Stimulated activated effector memory CD8-positive, alpha-beta T cell treated with anti-CD3 and anti-CD28 coated beads, Interleukin-12 subunit alpha, Interleukin-12 subunit beta, amount 100 ng/mL, for 72 hours (primary cell): ENCODE measurements at regions not wholly inside any gene's neighbourhood (a gene's known extent, or its start where the extent isn't known, plus 50 kb on each side); places are given as distances from the start of the nearest gene placed in this dataset.

ENCODE experiments used
- ATAC-seq: fragments of 150-1000 bp; cut with Tn5 transposase; 2 replicates; pipeline ENCODE4 v1.10.0; 2021
- DNase-seq, 2 donors: peaks; one replicate each; pipeline ENCODE4 v3.0.0; 2021 to 2022; ENCODE audit warnings: low spot score in 2 of 2
- H3K27ac Mint-ChIP-seq: one replicate; pipeline ENCODE4 v1.8.0; 2022; ENCODE audit warnings: mild to moderate bottlenecking, mixed read lengths
- H3K36me3 Mint-ChIP-seq: one replicate; pipeline ENCODE4 v1.8.0; 2022; ENCODE audit warnings: mild to moderate bottlenecking, mixed read lengths
- H3K4me1 Mint-ChIP-seq: one replicate; pipeline ENCODE4 v1.8.0; 2022; ENCODE audit warnings: mixed read lengths
- H3K4me3 Mint-ChIP-seq: one replicate; pipeline ENCODE4 v1.8.0; 2022; ENCODE audit warnings: mild to moderate bottlenecking, mixed read lengths
- H3K9me3 Mint-ChIP-seq: one replicate; pipeline ENCODE4 v1.8.0; 2022; ENCODE audit warnings: mixed read lengths

- Mint-ChIP-seq H3K27ac (no peak overlapping the region), H3K4me3 (no peak overlapping the region), H3K36me3 (no peaks in the 10 kb centered on the region), H3K9me3 (no peaks in the 10 kb centered on the region), H3K4me1 (no peaks in the 10 kb centered on the region)
- DNase-seq (no peak), ATAC-seq (no peak)
Observed at GRCh38 chr2:13014783-13015182, 298.0 kb downstream of the TRIB2 start.

DNA sequence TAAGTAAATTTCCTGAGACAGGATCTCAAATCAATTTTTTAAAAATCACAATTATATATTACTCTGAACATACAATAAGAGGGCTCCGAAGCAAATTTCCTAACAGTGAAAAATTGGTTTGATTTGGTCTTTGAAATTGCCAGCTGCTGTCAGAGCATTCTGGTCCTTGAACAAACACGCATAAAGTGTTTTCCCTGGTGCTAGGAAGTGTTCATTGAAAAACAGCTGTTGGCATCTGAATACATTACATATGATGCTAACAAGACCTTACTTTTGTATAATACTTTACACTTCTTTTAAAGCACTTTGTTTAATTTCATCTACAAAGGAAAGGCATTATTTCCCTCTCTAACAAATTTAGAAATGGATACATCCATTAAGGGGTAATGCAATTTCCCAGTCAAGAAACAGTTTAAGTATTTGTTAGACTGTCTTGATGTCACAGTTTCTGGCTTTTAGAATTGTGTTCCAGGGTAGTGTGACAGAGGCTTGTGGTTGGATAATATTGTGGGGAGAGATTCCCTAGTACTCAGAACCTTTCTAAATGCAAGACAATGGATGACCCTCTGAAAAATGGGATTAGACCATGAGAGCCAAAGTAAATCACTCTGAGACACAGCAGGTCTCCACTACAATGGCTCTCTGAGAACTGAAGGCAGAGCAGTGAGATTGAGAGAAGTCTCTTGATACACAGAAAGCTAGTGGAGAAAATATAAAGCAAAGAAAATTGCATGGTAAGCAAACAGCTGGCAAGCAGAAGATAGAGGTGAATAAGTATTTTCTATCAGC, 299.0 kb downstream of the TRIB2 start:
- Mint-ChIP-seq H3K4me3 (no peak overlapping the region), H3K9me3 (no peaks in the 10 kb centered on the region), H3K36me3 (no peaks in the 10 kb centered on the region), H3K27ac (no peak overlapping the region), H3K4me1 (no peaks in the 10 kb centered on the region)
- ATAC-seq (no peak), DNase-seq (no peak)

DNA sequence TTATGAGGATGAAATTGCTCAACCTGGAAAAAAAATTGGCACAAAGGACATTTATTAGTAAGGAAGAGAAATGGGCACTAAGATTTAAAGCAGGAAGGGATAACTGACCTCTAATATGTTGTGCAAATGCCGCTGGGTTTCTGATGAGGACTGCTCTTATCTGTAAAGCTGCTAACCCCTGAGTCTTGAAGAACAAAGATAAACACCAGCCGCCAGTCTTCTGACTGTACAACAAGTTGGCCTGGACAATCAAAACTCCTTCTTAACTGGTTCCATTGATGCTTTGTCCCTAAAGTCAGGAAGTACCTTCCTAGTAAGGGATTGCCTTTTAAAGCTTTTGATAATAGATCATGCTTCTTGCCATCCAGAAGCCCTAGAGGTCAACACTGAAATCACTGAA, 301.8 kb downstream of the TRIB2 start:
- Mint-ChIP-seq H3K4me1 (no peaks in the 10 kb centered on the region), H3K36me3 (no peaks in the 10 kb centered on the region), H3K9me3 (no peaks in the 10 kb centered on the region), H3K27ac (no peak overlapping the region), H3K4me3 (no peak overlapping the region)
- ATAC-seq (no peak), DNase-seq (no peak)

DNA sequence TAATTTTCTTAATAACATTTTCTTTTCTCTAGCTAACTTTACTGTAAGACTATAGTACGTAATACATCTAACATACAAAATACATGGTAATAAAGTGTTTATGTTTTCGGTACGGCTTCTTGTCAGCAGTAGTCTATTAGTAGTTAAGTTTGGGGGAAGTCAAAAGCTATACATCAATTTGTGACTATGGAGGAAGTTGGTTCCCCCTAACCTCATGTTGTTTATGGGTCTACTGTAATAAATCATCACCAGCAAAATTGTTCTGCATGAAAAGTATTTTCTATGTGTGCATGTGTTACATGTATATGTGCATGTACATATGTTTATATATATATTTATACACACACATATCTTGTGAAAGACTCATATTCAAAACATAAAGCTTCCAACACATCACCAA, 303.0 kb downstream of the TRIB2 start:
- no peak overlapping the region for H3K27ac Mint-ChIP-seq
- DNase-seq (no peak), ATAC-seq (no peak)
- no peaks in the 10 kb centered on the region for H3K36me3 Mint-ChIP-seq
- no peak overlapping the region for H3K4me3 Mint-ChIP-seq
- H3K9me3 Mint-ChIP-seq, result no peaks in the 10 kb centered on the region
- H3K4me1 Mint-ChIP-seq, result no peaks in the 10 kb centered on the region

DNA sequence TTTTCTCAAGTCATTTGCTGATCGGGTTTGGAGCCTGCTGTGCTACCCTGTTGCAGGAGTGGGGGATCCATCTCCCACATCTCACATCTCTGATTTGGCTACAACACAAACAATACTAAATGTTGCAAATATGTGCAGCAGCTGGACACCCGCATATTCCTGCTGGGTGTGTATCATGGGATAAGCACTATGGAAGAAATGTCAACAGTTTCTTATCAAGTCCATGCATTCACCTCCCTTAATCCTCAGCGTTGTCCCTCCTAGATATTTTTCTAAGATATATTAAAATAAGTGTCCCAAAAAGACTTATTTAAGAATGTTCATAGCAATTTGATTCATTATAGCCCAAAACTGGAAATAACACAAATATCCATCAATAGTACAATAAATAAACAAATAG, 303.7 kb downstream of the TRIB2 start:
- DNase-seq (no peak), ATAC-seq (no peak)
- Mint-ChIP-seq H3K4me1 (no peaks in the 10 kb centered on the region), H3K36me3 (no peaks in the 10 kb centered on the region), H3K27ac (no peak overlapping the region), H3K9me3 (no peaks in the 10 kb centered on the region), H3K4me3 (no peak overlapping the region)

DNA sequence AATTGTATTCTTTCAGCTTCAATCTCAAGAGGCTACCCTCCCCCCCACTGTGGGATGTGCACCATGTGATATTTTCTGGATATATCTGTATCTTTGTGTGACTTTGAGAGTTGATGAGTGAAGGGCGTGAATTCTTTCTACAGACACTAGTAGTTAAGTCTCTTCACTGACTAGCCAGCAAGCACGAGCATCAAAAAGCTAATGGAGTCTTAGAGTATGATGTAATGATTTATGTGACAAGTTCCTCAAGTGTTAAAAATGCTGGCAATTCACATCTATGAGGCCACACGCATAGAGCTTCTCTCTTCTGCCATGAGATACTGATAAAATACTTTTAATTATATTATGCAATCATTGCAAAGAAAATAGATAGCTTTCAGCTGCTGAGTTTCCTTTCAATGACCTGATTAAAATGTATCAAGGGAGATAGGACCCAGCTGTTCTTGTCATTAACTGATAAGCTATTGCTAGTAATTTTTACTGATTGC, 304.8 kb downstream of the TRIB2 start:
- ATAC-seq, result no peak
- Mint-ChIP-seq H3K27ac (no peak overlapping the region), H3K4me3 (no peak overlapping the region), H3K36me3 (no peaks in the 10 kb centered on the region), H3K9me3 (no peaks in the 10 kb centered on the region), H3K4me1 (no peaks in the 10 kb centered on the region)
- no peak for DNase-seq

DNA sequence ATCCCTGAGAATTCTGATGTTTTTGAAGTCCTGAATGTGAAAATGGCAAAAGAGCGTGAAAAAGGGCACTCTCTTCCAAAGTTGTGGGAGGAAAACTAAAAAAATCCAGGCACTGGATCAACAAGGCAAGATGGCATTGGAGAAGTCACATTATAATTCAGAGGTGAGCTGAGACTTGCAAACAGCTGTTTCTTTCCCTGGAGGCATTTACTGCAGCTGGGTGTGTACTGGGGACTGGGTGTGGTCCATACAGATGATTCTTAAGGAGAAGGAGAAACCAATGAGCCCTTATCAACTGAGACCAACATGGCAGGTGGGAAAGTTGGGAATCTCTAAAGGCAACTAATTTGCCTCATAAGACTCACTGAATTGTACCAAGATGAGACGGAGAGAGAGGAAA, 313.9 kb downstream of the TRIB2 start:
- H3K9me3 Mint-ChIP-seq, result no peaks in the 10 kb centered on the region
- ATAC-seq (no peak), DNase-seq (no peak)
- H3K4me3 Mint-ChIP-seq, result no peak overlapping the region
- H3K4me1 Mint-ChIP-seq, result no peaks in the 10 kb centered on the region
- no peaks in the 10 kb centered on the region for H3K36me3 Mint-ChIP-seq
- H3K27ac Mint-ChIP-seq, result no peak overlapping the region

- no peaks in the 10 kb centered on the region for H3K9me3 Mint-ChIP-seq
- H3K4me3 Mint-ChIP-seq, result no peak overlapping the region
- no peak for ATAC-seq
- no peak overlapping the region for H3K27ac Mint-ChIP-seq
- DNase-seq, result no peak
- H3K4me1 Mint-ChIP-seq, result no peaks in the 10 kb centered on the region
- no peaks in the 10 kb centered on the region for H3K36me3 Mint-ChIP-seq
Observed at GRCh38 chr2:13034861-13035260, 318.1 kb downstream of the TRIB2 start.

- DNase-seq (no peak), ATAC-seq (no peak)
- no peaks in the 10 kb centered on the region for H3K36me3 Mint-ChIP-seq
- no peak overlapping the region for H3K4me3 Mint-ChIP-seq
- H3K4me1 Mint-ChIP-seq, result no peaks in the 10 kb centered on the region
- H3K27ac Mint-ChIP-seq, result no peak overlapping the region
- H3K9me3 Mint-ChIP-seq, result no peaks in the 10 kb centered on the region
Observed at GRCh38 chr2:13035866-13036265, 319.1 kb downstream of the TRIB2 start.

DNA sequence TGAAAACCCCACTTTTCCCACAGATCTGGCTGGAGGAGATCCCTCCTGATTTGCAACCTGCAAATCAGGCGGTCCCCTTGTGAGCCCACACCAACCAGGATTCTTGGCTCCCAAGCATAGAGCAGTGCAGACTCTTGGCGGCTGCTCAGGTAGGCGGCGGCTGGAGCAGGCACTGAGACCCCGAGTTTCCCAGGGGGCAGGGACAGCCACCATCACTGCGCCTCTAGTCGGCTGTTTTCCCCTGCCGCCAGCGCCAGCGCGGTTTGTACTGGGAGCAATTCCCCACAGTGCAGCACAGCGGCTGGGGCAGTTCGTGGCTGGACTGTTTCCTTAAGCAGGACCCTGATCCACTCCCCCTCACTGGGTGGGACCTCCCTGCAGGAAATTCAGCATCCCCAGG, 323.3 kb downstream of the TRIB2 start:
- no peak for DNase-seq
- H3K9me3 Mint-ChIP-seq, result peaks cover 6% of the 10 kb centered on the region
- no peak for ATAC-seq
- H3K27ac Mint-ChIP-seq, result no peak overlapping the region
- H3K4me3 Mint-ChIP-seq, result no peak overlapping the region
- H3K36me3 Mint-ChIP-seq, result no peaks in the 10 kb centered on the region
- H3K4me1 Mint-ChIP-seq, result no peaks in the 10 kb centered on the region

DNA sequence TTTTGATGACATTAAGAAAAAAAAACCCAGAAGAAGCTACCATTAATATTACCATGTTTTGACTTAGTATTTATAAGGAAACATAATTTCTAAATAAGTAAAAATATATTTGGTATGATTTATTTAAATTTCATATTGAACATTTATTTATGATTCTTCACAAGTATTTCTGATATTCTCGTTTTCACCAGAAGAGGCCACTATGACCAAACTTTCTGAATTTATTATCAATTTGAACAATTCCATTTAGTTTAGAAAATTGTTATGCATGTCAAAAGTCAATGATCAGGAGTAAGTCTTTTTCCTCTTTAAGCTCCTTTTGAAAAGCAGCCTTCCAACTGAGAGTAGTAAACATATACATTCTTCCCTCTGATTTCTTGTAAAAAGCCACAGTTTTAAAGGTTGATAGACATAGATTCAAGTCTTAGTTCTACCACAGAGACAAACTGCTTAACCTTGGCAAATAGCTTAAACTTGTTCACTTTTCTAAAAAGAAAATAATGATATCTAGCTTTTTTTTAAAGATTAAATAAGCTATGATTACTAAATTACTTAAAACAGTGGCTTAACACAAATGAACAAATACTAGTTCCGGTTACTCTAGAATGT, 329.9 kb downstream of the TRIB2 start:
- Mint-ChIP-seq H3K4me3 (no peak overlapping the region), H3K27ac (no peak overlapping the region), H3K36me3 (no peaks in the 10 kb centered on the region), H3K4me1 (no peaks in the 10 kb centered on the region), H3K9me3 (no peaks in the 10 kb centered on the region)
- ATAC-seq (no peak), DNase-seq (no peak)

- no peak for DNase-seq
Observed at GRCh38 chr2:13050764-13051163, 334.0 kb downstream of the TRIB2 start.

GRCh38 chr2:13052547-13052946, 335.8 kb downstream of the TRIB2 start:
- Mint-ChIP-seq H3K4me3 (no peak overlapping the region), H3K4me1 (no peaks in the 10 kb centered on the region), H3K36me3 (no peaks in the 10 kb centered on the region), H3K9me3 (no peaks in the 10 kb centered on the region), H3K27ac (no peak overlapping the region)
- no peak for ATAC-seq
- no peak for DNase-seq

More at GRCh38 chr2:13050764-13051163, 334.0 kb downstream of the TRIB2 start:
- ATAC-seq, result no peak
- H3K4me1 Mint-ChIP-seq, result no peaks in the 10 kb centered on the region
- no peaks in the 10 kb centered on the region for H3K9me3 Mint-ChIP-seq
- H3K4me3 Mint-ChIP-seq, result no peak overlapping the region
- no peak overlapping the region for H3K27ac Mint-ChIP-seq
- H3K36me3 Mint-ChIP-seq, result no peaks in the 10 kb centered on the region

- H3K4me3 Mint-ChIP-seq, result no peak overlapping the region
- no peak for ATAC-seq
- no peaks in the 10 kb centered on the region for H3K36me3 Mint-ChIP-seq
- no peaks in the 10 kb centered on the region for H3K9me3 Mint-ChIP-seq
- no peak overlapping the region for H3K27ac Mint-ChIP-seq
- DNase-seq, result no peak
- H3K4me1 Mint-ChIP-seq, result no peaks in the 10 kb centered on the region
Observed at GRCh38 chr2:13056259-13056843, 339.6 kb downstream of the TRIB2 start.

GRCh38 chr2:13057671-13058070, 340.9 kb downstream of the TRIB2 start:
- no peaks in the 10 kb centered on the region for H3K4me1 Mint-ChIP-seq
- H3K36me3 Mint-ChIP-seq, result no peaks in the 10 kb centered on the region
- no peak overlapping the region for H3K27ac Mint-ChIP-seq
- ATAC-seq, result no peak
- no peak overlapping the region for H3K4me3 Mint-ChIP-seq
- no peak for DNase-seq
- no peaks in the 10 kb centered on the region for H3K9me3 Mint-ChIP-seq

DNA sequence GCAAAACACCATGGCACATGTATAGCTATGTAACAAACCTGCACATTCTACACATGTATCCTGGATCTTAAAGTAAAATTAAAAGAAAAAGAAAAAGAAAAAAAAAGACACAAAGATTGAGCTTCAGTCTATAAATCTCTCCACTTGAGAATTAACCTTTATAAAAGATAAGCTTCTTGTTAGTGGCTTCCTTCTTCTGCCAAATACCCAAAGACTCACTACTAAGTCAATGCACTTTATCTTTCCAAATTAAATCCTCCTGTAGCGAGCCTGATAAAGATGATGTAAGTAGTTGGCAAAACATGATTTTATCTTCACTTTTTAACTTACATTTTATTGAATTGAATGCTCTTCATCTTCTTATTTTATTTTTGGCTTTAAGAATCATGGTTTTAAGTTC, 349.9 kb downstream of the TRIB2 start:
- no peaks in the 10 kb centered on the region for H3K4me1 Mint-ChIP-seq
- H3K9me3 Mint-ChIP-seq, result no peaks in the 10 kb centered on the region
- H3K4me3 Mint-ChIP-seq, result no peak overlapping the region
- H3K27ac Mint-ChIP-seq, result no peak overlapping the region
- ATAC-seq, result no peak
- H3K36me3 Mint-ChIP-seq, result no peaks in the 10 kb centered on the region
- DNase-seq, result no peak
